ENCODE measurements at regions not wholly inside any gene's neighbourhood (a gene's known extent, or its start where the extent isn't known, plus 50 kb on each side); places are given as distances from the start of the nearest gene placed in this dataset.

DNA sequence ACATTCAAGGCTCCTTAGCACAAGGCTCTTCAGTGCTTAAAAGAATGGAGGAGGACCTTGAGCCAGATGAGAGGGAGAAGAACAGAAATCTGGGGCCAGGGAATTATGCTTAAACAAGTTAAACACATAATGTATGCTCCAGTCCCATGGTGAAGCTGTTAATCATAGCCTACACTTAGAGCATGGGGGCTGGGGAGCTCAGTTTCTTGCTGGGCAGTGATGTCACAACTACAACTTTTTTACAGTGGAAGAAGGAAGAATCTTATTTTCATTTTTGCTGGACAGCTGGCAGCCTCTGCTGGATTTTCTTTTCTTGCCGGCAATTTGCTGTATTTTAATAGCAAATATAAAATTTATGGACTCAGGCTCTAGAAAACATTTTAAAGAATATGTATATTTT is 432.5 kb downstream of the CD109 start:
- no peak for DNase-seq (ENCODE audit: low read depth, low spot score)
- no peak overlapping the region for H3K4me3 ChIP-seq (ENCODE audit: low read depth, low read length)
- no peaks in the 10 kb centered on the region for H3K27me3 ChIP-seq (ENCODE audit: control insufficient read depth, insufficient read depth, low read length)
- TF ChIP-seq, protein P1, sequence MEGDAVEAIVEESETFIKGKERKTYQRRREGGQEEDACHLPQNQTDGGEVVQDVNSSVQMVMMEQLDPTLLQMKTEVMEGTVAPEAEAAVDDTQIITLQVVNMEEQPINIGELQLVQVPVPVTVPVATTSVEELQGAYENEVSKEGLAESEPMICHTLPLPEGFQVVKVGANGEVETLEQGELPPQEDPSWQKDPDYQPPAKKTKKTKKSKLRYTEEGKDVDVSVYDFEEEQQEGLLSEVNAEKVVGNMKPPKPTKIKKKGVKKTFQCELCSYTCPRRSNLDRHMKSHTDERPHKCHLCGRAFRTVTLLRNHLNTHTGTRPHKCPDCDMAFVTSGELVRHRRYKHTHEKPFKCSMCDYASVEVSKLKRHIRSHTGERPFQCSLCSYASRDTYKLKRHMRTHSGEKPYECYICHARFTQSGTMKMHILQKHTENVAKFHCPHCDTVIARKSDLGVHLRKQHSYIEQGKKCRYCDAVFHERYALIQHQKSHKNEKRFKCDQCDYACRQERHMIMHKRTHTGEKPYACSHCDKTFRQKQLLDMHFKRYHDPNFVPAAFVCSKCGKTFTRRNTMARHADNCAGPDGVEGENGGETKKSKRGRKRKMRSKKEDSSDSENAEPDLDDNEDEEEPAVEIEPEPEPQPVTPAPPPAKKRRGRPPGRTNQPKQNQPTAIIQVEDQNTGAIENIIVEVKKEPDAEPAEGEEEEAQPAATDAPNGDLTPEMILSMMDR (IDR thresholded peaks at IDR 0.05; ENCODE audit: low read depth, low read length), result no peak
- CTCF ChIA-PET, result no interaction called here
- no peak overlapping the region for H3K27ac ChIP-seq (ENCODE audit: low read depth, low read length)
- POLR2A ChIA-PET, result no interaction called here
- no peaks in the 10 kb centered on the region for H3K9me3 ChIP-seq (ENCODE audit: control insufficient read depth, insufficient read depth, low read length)

DNA sequence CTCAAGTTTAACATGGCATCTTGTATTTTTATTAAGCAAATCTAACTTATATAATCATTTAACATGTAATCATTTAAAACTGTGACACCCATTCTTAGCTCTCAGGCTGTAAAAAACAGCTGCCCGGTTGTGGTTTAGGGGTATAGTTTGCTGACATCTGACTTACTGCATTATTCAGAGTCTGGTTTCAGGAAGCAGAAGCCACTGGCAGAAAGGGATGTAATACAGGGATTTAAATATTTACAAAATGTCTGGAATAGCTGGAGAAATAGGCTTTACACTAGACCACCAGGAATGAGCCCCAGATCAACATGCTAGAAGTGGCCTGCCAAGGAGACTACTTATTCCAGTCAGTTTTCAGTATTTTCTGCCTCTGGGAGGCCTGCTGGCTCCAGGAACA is 421.1 kb downstream of the CD109 start:
- no peaks in the 10 kb centered on the region for H3K9me3 ChIP-seq (ENCODE audit: control insufficient read depth, insufficient read depth, low read length)
- H3K27me3 ChIP-seq (ENCODE audit: control insufficient read depth, insufficient read depth, low read length), result no peaks in the 10 kb centered on the region
- ChIA-PET CTCF (interaction anchor here (1.4 to 1.5 kb wide), 2 partner anchors 26 to 29 kb away, joined by 3 to 7 read pairs; no protein-coding TSS in a partner anchor), POLR2A (interaction anchor here (0.6 kb wide), 2 partner anchors 8 to 1203 kb away, joined by 3 read pairs; no protein-coding TSS in a partner anchor)
- H3K4me3 ChIP-seq (ENCODE audit: low read depth, low read length), result no peak overlapping the region
- TF ChIP-seq, protein P1 (IDR thresholded peaks at IDR 0.05; ENCODE audit: low read depth, low read length), result no peak
- DNase-seq (ENCODE audit: low read depth, low spot score), result peak; percentile 52
- peak overlapping the region; percentile 32 for H3K27ac ChIP-seq (ENCODE audit: low read depth, low read length)

DNA sequence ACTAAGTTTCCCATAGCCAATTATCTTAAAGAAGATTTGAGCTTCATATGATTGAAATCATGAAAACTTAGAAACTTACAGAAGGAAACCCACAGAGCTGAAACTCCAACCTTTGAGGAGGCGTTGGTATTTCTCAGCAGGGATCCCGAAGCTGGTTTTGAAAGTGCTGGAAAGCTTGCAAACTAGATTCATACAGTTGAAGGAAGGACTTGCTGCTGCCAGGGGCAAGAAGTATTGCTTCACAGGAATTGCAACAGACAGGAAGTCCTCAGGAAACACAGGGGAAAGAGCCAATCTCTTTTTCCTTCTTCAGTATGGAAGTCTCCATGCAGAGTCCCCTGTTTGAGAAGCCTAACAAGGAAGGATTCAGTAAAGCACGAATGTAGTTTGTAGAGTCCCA is 419.7 kb downstream of the CD109 start:
- H3K27me3 ChIP-seq (ENCODE audit: control insufficient read depth, insufficient read depth, low read length), result no peaks in the 10 kb centered on the region
- DNase-seq (ENCODE audit: low read depth, low spot score), result no peak
- no peak overlapping the region for H3K4me3 ChIP-seq (ENCODE audit: low read depth, low read length)
- POLR2A ChIA-PET, result interaction anchor here (0.9 kb wide), 1 partner anchor 61 kb away, joined by 3 read pairs; no protein-coding TSS in a partner anchor
- H3K9me3 ChIP-seq (ENCODE audit: control insufficient read depth, insufficient read depth, low read length), result no peaks in the 10 kb centered on the region
- no peak overlapping the region for H3K27ac ChIP-seq (ENCODE audit: low read depth, low read length)
- TF ChIP-seq, protein P1 (IDR thresholded peaks at IDR 0.05; ENCODE audit: low read depth, low read length), result no peak
- CTCF ChIA-PET, result interaction anchor here (1.2 kb wide), 1 partner anchor 24 kb away, joined by 5 read pairs; no protein-coding TSS in a partner anchor

GRCh38 chr6:74114428-74114827 is 418.4 kb downstream of the CD109 start:
- Histone ChIP-seq H3K27ac (ENCODE audit: low read depth, low read length) (no peak overlapping the region), H3K4me3 (ENCODE audit: low read depth, low read length) (no peak overlapping the region), H3K9me3 (ENCODE audit: control insufficient read depth, insufficient read depth, low read length) (no peaks in the 10 kb centered on the region), H3K27me3 (ENCODE audit: control insufficient read depth, insufficient read depth, low read length) (no peaks in the 10 kb centered on the region)
- TF ChIP-seq, protein P1 (IDR thresholded peaks at IDR 0.05; ENCODE audit: low read depth, low read length), result no peak
- CTCF ChIA-PET, result interaction anchor here (0.6 kb wide), 1 partner anchor 145 kb away, joined by 4 read pairs; no protein-coding TSS in a partner anchor
- DNase-seq (ENCODE audit: low read depth, low spot score), result no peak
- POLR2A ChIA-PET, result no interaction called here

DNA sequence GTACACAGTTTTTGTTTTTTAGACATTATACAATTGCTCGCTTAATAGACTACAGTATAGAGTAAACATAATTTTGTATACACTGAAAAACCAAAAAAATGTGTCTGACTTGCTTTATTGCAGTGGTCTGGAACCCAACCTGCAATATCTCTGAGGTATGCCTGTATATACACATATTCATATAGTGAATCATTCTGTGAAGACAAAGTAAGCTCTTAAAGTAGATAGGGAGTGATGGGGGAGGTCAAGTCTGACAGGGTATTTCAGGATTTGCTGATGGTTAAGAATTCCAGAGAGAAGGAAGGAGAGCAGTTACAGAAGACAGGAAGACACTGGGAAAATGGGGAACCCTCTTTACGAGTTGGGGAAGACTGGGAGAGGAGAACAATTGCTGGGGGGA is 417.9 kb downstream of the CD109 start:
- no peak overlapping the region for H3K4me3 ChIP-seq (ENCODE audit: low read depth, low read length)
- H3K27me3 ChIP-seq (ENCODE audit: control insufficient read depth, insufficient read depth, low read length), result no peaks in the 10 kb centered on the region
- TF ChIP-seq, protein P1 (IDR thresholded peaks at IDR 0.05; ENCODE audit: low read depth, low read length), result no peak
- no peak overlapping the region for H3K27ac ChIP-seq (ENCODE audit: low read depth, low read length)
- POLR2A ChIA-PET, result no interaction called here
- DNase-seq (ENCODE audit: low read depth, low spot score), result no peak
- CTCF ChIA-PET, result interaction anchor here (0.6 kb wide), 1 partner anchor 144 kb away, joined by 4 read pairs; no protein-coding TSS in a partner anchor
- H3K9me3 ChIP-seq (ENCODE audit: control insufficient read depth, insufficient read depth, low read length), result no peaks in the 10 kb centered on the region

Data from AG04450 (cell line).